MCF 10A (cell line): ENCODE measurements at regions not wholly inside any gene's neighbourhood (a gene's known extent, or its start where the extent isn't known, plus 50 kb on each side); places are given as distances from the start of the nearest gene placed in this dataset.

Experiments used
- BruUV-seq: library from RNA; stranded (reverse); fragments of 400-500 nt; replicated peaks from 2 replicates; lab custom pipeline; 2021; lab: Mats Ljungman, UMichigan
- CTCF ChIA-PET: fragments of 300-600 bp; sonication (Branson Sonifier 250); formaldehyde crosslinking; extraction: SDS; loops from one replicate; lab custom pipeline; 2021; ENCODE audit warnings: antibody characterized with exemption, inconsistent platforms; lab: Yijun Ruan, JAX
- POLR2A ChIA-PET: fragments of 300-600, 350-650 bp; sonication (Branson Sonifier 250); formaldehyde crosslinking; extraction: SDS; loops from one replicate; lab custom pipeline; 2020; ENCODE audit warnings: antibody characterized with exemption, inconsistent platforms; lab: Yijun Ruan, JAX
- DNase-seq: peaks from one replicate; pipeline ENCODE4 v3.0.0-alpha.2; 2018; ENCODE audit not compliant: unreplicated experiment
- H3K27ac Mint-ChIP-seq: one replicate; pipeline ENCODE4 v1.8.0; 2022; ENCODE audit warnings: mild to moderate bottlenecking, low read depth, mixed read lengths; ENCODE audit not compliant: unreplicated experiment
- H3K27me3 Mint-ChIP-seq: one replicate; pipeline ENCODE4 v1.8.0; 2022; ENCODE audit warnings: mixed read lengths; ENCODE audit not compliant: insufficient read depth, unreplicated experiment
- H3K36me3 Mint-ChIP-seq: one replicate; pipeline ENCODE4 v1.8.0; 2022; ENCODE audit warnings: mild to moderate bottlenecking, moderate library complexity, mixed read lengths; ENCODE audit not compliant: insufficient read depth, unreplicated experiment
- H3K4me1 Mint-ChIP-seq: one replicate; pipeline ENCODE4 v1.8.0; 2022; ENCODE audit warnings: mixed read lengths; ENCODE audit not compliant: insufficient read depth, unreplicated experiment
- H3K4me3 Mint-ChIP-seq: one replicate; pipeline ENCODE4 v1.8.0; 2022; ENCODE audit warnings: mild to moderate bottlenecking, moderate library complexity, mixed read lengths; ENCODE audit not compliant: unreplicated experiment
- H3K9me3 Mint-ChIP-seq: one replicate; pipeline ENCODE4 v1.8.0; 2022; ENCODE audit warnings: mixed read lengths; ENCODE audit not compliant: unreplicated experiment
- intact Hi-C: fragments of 100-400 bp; cut with micrococcal nuclease; formaldehyde crosslinking; loops from 2 replicates; pipeline ENCODE4 v1.14.1; 2022
- TF ChIP-seq, protein P1 (sequence below): fragments of 200-600 bp; IDR thresholded peaks from one replicate; pipeline ENCODE4 v1.8.0; 2022; ENCODE audit warnings: antibody characterized with exemption, mild to moderate bottlenecking; ENCODE audit not compliant: unreplicated experiment

- H3K27me3 Mint-ChIP-seq: no peaks in the 10 kb centered on the region
- H3K4me3 Mint-ChIP-seq: no peak overlapping the region
- intact Hi-C loops: no loop called here
- H3K36me3 Mint-ChIP-seq: no peaks in the 10 kb centered on the region
- POLR2A ChIA-PET: no interaction called here
- no TSS peak for BruUV-seq
- H3K4me1 Mint-ChIP-seq: no peaks in the 10 kb centered on the region
- peaks cover 22% of the 10 kb centered on the region for H3K9me3 Mint-ChIP-seq
- TF ChIP-seq, protein P1, sequence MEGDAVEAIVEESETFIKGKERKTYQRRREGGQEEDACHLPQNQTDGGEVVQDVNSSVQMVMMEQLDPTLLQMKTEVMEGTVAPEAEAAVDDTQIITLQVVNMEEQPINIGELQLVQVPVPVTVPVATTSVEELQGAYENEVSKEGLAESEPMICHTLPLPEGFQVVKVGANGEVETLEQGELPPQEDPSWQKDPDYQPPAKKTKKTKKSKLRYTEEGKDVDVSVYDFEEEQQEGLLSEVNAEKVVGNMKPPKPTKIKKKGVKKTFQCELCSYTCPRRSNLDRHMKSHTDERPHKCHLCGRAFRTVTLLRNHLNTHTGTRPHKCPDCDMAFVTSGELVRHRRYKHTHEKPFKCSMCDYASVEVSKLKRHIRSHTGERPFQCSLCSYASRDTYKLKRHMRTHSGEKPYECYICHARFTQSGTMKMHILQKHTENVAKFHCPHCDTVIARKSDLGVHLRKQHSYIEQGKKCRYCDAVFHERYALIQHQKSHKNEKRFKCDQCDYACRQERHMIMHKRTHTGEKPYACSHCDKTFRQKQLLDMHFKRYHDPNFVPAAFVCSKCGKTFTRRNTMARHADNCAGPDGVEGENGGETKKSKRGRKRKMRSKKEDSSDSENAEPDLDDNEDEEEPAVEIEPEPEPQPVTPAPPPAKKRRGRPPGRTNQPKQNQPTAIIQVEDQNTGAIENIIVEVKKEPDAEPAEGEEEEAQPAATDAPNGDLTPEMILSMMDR: no peak
- DNase-seq: no peak
- CTCF ChIA-PET: no interaction called here
- no peak overlapping the region for H3K27ac Mint-ChIP-seq
Observed at GRCh38 chr22:49057910-49058309, 769.8 kb downstream of the BRD1 start.

- no peak for DNase-seq
- Mint-ChIP-seq H3K4me3 (no peak overlapping the region), H3K36me3 (no peaks in the 10 kb centered on the region), H3K9me3 (peaks cover 22% of the 10 kb centered on the region), H3K27ac (no peak overlapping the region), H3K27me3 (no peaks in the 10 kb centered on the region), H3K4me1 (no peaks in the 10 kb centered on the region)
- intact Hi-C loops: no loop called here
- ChIA-PET CTCF (no interaction called here), POLR2A (no interaction called here)
- BruUV-seq: no TSS peak
- TF ChIP-seq, protein P1: no peak
Observed at GRCh38 chr22:49056301-49056700, 771.4 kb downstream of the BRD1 start.

- H3K9me3 Mint-ChIP-seq: peaks cover 29% of the 10 kb centered on the region
- H3K36me3 Mint-ChIP-seq: no peaks in the 10 kb centered on the region
- intact Hi-C loops: no loop called here
- no peak for DNase-seq
- TF ChIP-seq, protein P1: no peak
- POLR2A ChIA-PET: no interaction called here
- H3K27me3 Mint-ChIP-seq: no peaks in the 10 kb centered on the region
- no peak overlapping the region for H3K4me3 Mint-ChIP-seq
- no peak overlapping the region for H3K27ac Mint-ChIP-seq
- CTCF ChIA-PET: no interaction called here
- no TSS peak for BruUV-seq
- H3K4me1 Mint-ChIP-seq: no peaks in the 10 kb centered on the region
Observed at GRCh38 chr22:49055406-49055805, 772.3 kb downstream of the BRD1 start.

GRCh38 chr22:49053578-49053977 lies 774.1 kb downstream of the BRD1 start:
- intact Hi-C loops: no loop called here
- no peak for DNase-seq
- TF ChIP-seq, protein P1: no peak
- POLR2A ChIA-PET: no interaction called here
- Mint-ChIP-seq H3K4me1 (no peaks in the 10 kb centered on the region), H3K27ac (no peak overlapping the region), H3K36me3 (no peaks in the 10 kb centered on the region), H3K4me3 (no peak overlapping the region), H3K27me3 (no peaks in the 10 kb centered on the region), H3K9me3 (peaks cover 24% of the 10 kb centered on the region)
- BruUV-seq: no TSS peak
- CTCF ChIA-PET: interaction anchor here (0.7 kb wide), 1 partner anchor 647 kb away, joined by 3 read pairs; no protein-coding TSS in a partner anchor
